ENCODE measurements at regions not wholly inside any gene's neighbourhood (a gene's known extent, or its start where the extent isn't known, plus 50 kb on each side); places are given as distances from the start of the nearest gene placed in this dataset.

DNA sequence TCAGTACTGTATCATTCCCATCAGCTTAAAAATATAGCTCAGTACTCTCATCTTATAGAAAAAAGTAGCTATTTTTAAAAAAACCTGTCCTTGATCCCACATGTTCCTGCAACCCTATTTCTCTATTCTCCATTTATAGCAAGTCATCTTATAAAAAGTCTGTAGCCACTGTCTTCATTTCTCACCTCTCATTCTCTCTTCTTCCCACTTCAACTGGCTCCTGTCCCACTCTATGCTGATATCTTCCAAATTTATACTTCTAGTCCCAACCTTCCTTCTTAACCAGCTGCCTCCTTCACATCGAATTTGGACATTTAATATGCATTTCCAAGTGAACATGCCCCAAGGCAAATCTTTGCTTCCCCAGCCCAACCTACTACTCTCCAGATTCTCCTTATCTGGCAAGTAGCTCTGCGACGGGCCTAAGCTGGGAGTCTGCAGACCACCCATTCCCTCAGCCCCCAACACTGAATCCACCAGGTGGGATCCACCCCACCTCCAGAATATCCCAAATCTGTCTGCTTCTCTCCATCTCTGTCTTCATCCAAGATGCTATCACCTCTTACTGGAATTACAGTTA, 52.0 kb upstream of the TANC2 start:
- no peak for DNase-seq

DNA sequence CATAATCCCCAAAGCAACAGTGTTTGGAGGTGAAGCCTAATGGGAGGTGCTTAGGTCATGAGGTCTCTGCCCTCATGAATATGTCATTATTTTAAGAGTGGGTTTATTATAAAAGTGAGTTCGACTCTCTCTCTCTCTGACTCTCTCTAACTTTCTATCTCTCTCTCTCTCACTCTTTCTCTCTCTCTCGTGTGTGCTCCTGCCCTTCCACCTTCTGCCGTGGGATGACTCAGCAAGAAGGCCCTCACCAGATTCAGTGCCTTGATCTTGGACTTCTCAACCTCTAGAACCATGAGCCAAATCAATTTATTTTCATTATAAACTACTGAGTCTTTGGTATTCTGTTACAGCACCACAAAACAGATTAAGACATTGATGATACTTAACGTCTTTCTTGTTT, 53.7 kb upstream of the TANC2 start:
- no peak for DNase-seq

DNA sequence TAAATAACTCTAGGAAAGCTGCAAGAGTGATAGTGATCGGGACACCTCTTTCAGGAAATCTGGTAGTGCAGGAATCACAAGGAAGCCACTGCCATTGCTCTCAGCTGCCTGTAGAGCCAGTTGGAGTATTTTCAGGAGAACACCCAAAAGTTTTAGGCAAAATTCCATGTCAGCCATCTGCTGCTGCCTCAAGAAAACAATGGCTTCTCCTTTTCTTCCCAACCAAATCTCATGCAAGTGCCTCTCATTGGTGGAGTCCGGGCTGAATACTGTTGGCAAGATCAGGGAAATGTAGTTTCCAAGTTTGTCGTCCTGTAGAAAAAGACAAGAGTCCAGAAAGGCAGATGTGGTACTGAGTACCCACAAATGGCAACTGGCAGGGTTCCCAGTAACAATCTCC, 54.9 kb upstream of the TANC2 start:
- DNase-seq, result no peak

DNA sequence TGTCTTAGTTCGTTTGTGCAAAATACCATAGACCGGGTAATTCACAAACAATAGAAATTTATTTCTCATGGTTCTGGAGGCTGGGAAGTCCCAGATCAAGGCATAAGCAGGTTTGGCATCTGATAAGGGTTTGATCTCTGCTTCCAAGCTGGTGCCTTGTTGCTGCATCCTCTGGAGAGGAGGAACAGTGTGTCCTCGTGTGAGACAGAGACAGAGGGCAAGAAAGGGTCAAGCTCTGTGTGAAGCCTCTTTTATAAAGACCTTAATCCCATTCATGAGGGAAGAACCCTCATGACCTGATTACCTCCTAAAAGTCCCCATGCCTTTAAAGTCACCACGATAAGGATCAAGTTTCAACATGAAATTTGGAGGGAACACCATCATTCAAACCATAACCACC, 55.8 kb upstream of the TANC2 start:
- no peak for DNase-seq

GRCh38 chr17:62907961-62908360, 58.1 kb upstream of the TANC2 start:
- DNase-seq, result no peak

GRCh38 chr17:62906881-62907280, 59.2 kb upstream of the TANC2 start:
- DNase-seq, result no peak

- DNase-seq, result no peak
Measured at GRCh38 chr17:62905233-62905632, 60.8 kb upstream of the TANC2 start.

GRCh38 chr17:62902531-62903220, 63.4 kb upstream of the TANC2 start:
- DNase-seq, result peak; percentile 3

DNA sequence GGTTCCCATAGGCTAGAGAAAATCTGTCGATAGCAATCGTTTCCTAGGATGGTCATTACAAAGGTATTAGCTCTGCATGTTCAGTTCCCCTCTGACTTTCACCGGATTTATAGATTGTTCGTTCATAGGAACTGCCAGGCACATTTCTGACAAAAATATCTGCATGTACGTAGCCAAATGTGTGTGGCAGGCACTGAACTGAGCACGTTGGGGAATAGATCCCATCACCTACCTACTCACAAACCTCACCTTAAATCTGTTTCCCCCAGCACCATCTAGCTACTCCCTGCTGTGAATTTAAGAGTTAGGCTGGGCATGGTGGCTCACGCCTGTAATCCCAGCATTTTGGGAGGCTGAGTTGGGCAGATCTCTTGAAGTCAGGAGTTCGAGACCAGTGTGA, 64.5 kb upstream of the TANC2 start:
- no peak for DNase-seq

DNA sequence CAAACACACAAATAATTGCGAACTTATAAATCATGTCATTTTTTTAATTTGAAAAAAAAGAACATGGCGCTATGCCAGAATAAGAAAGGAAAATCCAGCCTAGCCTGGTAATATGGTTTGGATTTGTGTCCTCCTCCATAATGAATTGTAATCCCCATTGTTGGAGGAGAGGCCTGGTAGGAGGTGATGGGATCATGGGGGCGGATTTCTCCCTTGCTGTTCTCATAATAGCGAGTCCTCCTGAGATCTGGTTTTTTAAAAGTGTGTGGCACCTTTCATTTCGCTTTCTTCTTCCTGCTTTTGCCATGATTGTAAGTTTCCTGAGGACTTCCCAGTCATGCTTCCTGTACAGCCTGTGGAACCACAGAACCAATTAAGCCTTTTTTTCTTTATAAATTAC, 65.9 kb upstream of the TANC2 start:
- DNase-seq, result no peak

- no peak for DNase-seq
Measured at GRCh38 chr17:62899361-62899760, 66.7 kb upstream of the TANC2 start.

DNA sequence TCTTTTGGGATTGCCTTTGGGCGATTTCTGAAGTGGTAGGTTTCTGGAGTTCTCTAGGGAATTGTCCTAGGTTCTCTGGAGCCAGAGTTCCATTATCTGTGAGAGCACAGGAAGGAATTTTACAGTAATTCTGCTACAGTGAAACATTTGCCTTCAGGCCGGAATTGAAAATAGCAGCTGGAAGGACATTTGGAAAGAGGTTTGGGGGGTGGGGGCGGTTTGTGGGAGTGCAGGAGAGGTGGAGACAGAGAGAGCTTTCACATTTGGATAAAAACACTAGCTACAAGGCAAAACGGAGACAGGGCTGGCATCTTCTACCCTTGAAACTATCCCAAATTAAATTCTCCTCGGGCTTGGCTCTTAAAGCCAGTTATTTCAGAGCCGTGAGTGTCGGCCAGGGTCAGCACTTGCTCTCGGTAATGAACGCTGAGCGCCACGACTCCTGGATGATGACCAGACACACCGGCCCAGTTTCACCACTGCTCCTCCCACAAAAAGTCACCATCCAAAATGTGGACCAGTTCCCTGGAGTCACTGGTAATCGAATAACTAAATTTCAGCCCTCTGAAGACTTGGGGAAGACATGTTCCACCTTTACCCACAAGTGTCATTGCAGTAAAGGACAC, 67.7 kb upstream of the TANC2 start:
- no peak for DNase-seq

DNA sequence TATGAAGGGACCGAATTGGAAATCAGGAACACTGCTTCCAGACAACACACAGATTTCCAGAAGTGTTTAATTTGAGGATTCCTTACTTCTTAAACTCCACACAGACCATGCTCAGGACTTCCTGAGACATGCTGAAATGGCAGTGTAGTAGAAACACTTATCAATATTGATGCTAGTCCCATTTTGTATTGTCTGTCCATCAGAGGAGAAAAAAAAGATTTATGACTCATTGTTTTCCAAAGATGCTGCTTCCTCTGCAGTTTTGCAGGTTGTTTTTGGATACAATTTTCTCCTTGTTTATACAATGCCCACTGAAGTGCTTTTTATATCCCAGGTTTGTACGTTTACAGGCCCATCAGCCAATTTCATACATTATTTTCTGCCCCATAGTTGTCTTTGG, 68.3 kb upstream of the TANC2 start:
- DNase-seq, result no peak

DNA sequence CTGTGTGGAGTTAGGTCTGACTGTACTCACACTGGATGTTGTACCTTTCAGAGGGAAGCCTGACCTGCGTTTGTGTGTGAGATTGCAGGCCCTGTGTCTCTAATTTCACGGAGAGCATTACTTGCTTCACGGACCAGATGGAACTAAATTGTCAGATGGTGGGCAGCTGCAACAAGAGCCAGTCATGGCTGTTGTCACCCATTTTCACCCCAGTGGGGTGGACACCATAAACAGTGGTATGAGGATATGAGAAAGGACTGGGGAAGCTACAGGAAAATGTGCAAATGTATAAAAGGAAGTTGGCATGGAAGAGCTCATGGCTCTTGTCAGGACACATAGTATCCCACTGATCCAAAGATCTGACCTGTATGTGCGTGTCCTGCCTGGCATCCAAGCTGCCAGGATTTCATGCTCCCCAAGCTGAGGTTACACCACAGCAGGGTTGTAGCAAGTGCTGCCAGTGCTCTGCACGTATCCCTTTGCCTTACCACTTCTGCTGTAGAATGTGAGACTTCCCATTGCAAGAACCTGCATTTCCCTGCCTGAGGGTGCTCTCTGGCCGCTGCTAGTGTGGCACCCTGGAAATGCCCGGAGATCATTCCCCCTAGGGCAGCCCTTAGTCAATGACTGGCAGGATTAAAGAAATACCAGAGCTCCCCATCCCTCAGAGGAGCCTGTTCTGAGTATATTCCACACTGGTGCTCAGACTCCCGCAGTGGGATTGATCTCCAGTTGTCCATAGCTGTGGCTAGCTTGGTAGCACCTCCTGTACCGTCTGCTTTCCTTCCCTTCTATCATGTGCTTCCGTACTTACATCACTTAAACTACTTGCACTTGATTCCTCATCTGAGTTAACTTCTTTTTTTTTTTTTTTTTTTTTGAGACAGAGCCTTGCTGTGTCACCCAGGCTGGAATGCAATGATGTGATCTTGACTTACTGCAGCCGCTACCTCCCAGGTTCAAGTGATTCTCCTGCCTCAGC, 70.4 kb upstream of the TANC2 start:
- no peak for DNase-seq

GRCh38 chr17:62892870-62893338, 73.1 kb upstream of the TANC2 start:
- no peak for DNase-seq

DNA sequence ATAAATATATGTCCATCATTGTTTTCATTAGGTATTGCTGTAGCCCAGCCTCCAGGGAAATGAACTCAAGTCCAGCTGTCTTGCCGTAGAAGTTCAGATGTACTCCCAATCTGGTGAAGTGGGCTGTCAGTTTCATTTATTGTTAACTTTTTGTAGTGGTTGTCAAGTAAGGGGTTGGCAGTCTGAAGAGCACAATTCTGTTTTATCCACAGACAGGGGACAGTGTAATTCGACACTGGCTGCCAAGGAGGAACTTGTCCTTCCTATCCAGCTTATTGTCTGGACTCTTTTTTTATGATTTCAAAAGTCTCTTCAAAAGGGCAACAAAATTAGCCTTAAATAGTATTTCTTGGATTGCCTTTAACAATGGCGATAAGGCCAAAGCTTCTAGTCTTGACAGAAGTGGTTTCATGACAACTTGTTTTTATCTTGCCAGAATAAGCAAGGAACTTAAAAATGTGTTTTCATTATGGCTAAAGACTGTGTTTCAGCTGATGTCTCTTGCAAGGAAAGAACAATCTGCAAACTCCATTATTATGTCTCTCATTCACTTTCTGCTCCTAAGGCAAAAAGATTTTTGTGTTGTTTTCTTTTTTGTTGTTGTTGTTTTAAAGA, 73.9 kb upstream of the TANC2 start:
- DNase-seq, result no peak

- no peak for DNase-seq
Measured at GRCh38 chr17:62891659-62892058, 74.4 kb upstream of the TANC2 start.

GRCh38 chr17:62888765-62889164, 77.3 kb upstream of the TANC2 start:
- no peak for DNase-seq

- DNase-seq, result no peak
Measured at GRCh38 chr17:62888148-62888547, 77.9 kb upstream of the TANC2 start.

GRCh38 chr17:62887437-62887836, 78.6 kb upstream of the TANC2 start:
- DNase-seq, result no peak

GRCh38 chr17:62884781-62885180, 76.7 kb upstream of the MARCHF10 start:
- no peak for DNase-seq

GRCh38 chr17:62882878-62883277, 74.8 kb upstream of the MARCHF10 start:
- no peak for DNase-seq

- DNase-seq, result no peak
Measured at GRCh38 chr17:62882284-62882683, 74.2 kb upstream of the MARCHF10 start.
